Esophagus (tissue), 2 donors: ENCODE measurements at regions not wholly inside any gene's neighbourhood (a gene's known extent, or its start where the extent isn't known, plus 50 kb on each side); places are given as distances from the start of the nearest gene placed in this dataset.

ENCODE experiments used
- H3K27ac ChIP-seq, 2 donors: one replicate each; pipeline ENCODE4 v1.5.1; 2013; ENCODE audit warnings: low read depth in 2 of 2, mild to moderate bottlenecking in 2 of 2, inconsistent platforms in 1 of 2, low read length in 1 of 2, moderate library complexity in 1 of 2
- H3K27me3 ChIP-seq, 2 donors: one replicate each; pipeline ENCODE4 v1.6.1; 2013; ENCODE audit warnings: low read length in 2 of 2, control low read depth in 1 of 2, mild to moderate bottlenecking in 1 of 2; ENCODE audit not compliant: insufficient read depth in 2 of 2, control insufficient read depth in 1 of 2
- H3K36me3 ChIP-seq, 2 donors: one replicate each; pipeline ENCODE4 v1.6.1; 2013; ENCODE audit warnings: low read length in 1 of 2; ENCODE audit not compliant: control insufficient read depth in 2 of 2, insufficient read depth in 2 of 2
- H3K4me1 ChIP-seq, 2 donors: one replicate each; pipeline ENCODE4 v1.6.1; 2013; ENCODE audit warnings: low read length in 1 of 2; ENCODE audit not compliant: control insufficient read depth in 2 of 2, insufficient read depth in 2 of 2
- H3K4me3 ChIP-seq, 2 donors: one replicate each; pipeline ENCODE4 v1.5.1; 2013; ENCODE audit warnings: low read length in 2 of 2, mild to moderate bottlenecking in 2 of 2, low read depth in 1 of 2, moderate library complexity in 1 of 2
- H3K9me3 ChIP-seq, 2 donors: one replicate each; pipeline ENCODE4 v1.6.1; 2013; ENCODE audit warnings: mild to moderate bottlenecking in 2 of 2, low read depth in 1 of 2, low read length in 1 of 2, moderate library complexity in 1 of 2; ENCODE audit not compliant: control insufficient read depth in 2 of 2, insufficient read depth in 1 of 2
- WGBS, 2 donors: extraction: QIAGEN DNeasy Blood & Tissue Kit; methylation state at CpG; one replicate each; pipeline ENCODE4 v1.1.7; 2013; 5-methylcytosine and 5-hydroxymethylcytosine counted together
- donor health status: healthy with polysubstance abuse.
- donor health status: Bipolar disorder and iron deficiency.

DNA sequence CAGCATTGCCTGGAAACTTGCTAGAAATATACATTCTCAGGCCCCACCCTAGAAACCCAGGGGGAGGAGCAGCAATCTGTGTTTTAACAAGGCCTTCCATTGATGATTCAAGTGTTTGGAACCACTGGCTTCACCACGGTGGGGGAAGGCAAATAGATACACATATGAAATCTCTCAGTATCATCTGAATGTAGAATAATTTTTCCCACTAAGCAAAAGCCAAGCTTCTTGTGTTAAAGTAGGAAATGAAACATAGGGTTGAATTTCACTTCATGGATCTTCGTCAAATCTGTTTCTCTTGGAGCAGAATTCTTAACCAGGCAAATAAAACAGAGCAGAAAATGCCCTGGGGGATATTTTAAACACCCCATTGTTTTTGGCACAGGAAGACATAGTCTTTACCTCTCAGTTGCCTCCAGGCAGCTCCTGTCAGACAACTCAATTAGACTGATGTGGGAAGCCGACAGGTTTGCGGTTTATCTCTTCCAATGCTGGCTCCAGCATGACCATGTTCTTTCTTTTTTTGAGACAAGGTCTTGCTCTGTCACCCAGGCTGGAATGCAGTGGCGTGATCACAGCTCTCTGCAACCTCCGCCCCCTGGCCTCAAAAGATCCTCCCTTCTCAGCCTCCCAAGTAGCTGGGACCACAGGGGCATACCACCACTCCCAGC is 213.0 kb downstream of the FOXO1 start:
- 50 to 57% methylated on average over 6 of the region's 6 CpGs for WGBS, 2 donors
- no peaks in the 10 kb centered on the region for H3K36me3 ChIP-seq
- peak overlapping the region; percentile 36 to 43 for H3K27ac ChIP-seq
- H3K4me3 ChIP-seq, result no peak overlapping the region
- H3K9me3 ChIP-seq, result no peaks in the 10 kb centered on the region
- peaks cover 0 to 6% of the 10 kb centered on the region in 2 donors for H3K4me1 ChIP-seq
- no peaks in the 10 kb centered on the region for H3K27me3 ChIP-seq

DNA sequence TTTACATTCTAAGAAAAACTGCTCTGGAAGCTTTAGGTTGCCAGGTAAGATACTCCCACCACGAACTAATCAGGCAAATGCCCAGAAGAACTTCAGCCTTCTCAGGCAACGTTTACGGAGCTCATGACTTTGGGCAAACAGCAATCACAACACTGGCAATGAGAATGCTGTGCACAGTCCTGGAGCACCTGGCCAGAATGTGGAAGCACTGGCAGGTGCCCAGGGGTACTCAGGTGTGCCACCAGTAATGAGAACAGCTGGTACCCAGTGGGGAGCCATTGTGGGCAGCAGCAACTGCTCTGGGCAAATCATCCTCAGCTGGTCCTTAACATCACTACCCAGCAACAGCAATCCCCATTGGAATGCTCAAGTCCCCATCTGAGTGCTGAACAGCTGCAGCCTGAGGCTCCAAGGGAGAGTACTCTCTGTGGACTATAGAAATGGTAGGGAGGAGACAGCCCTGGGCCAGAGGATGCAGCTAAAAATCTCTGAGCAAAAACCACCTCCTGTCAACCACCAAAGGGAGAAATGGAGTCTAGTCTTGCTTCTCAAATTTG is 210.0 kb downstream of the FOXO1 start:
- Histone ChIP-seq H3K36me3 (no peaks in the 10 kb centered on the region), H3K27ac (no peak overlapping the region), H3K4me3 (no peak overlapping the region), H3K27me3 (no peaks in the 10 kb centered on the region), H3K4me1 (peaks cover 0 to 6% of the 10 kb centered on the region in 2 donors), H3K9me3 (no peaks in the 10 kb centered on the region)
- 41 to 58% methylated on average over 3 of the region's 3 CpGs for WGBS, 2 donors

DNA sequence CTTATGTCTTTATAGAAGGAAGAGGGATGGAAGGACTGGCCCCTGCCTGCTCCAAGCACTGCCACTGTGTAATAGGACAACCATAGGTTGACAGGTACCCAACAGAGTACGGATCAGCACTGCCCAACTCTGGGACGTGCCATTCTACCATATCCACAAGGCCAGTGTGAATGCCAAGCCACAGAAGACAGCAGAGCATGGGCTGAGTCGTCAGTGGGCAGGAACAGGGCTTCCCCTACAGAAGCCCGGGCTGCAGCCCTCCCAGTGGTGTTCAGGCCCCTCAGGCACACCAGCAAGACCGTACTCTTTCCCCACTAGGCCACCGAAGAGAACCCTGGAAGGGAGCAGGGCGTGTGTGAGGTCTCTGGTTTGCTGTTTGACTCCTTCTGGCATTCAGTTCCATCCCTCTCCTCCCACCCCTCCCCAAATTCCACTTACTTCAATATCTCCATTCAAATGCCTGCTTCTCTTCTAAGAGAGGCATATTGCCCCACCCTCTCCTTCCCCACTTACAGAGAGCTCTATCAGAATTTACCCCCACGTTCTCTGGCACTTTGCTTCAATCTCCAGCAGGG is 209.4 kb downstream of the FOXO1 start:
- no peaks in the 10 kb centered on the region for H3K27me3 ChIP-seq
- no peak overlapping the region for H3K4me3 ChIP-seq
- no peak overlapping the region for H3K27ac ChIP-seq
- WGBS, 2 donors, result 77 to 81% methylated on average over 8 of the region's 8 CpGs
- no peaks in the 10 kb centered on the region for H3K36me3 ChIP-seq
- H3K4me1 ChIP-seq, result peaks cover 0 to 6% of the 10 kb centered on the region in 2 donors
- H3K9me3 ChIP-seq, result no peaks in the 10 kb centered on the region

DNA sequence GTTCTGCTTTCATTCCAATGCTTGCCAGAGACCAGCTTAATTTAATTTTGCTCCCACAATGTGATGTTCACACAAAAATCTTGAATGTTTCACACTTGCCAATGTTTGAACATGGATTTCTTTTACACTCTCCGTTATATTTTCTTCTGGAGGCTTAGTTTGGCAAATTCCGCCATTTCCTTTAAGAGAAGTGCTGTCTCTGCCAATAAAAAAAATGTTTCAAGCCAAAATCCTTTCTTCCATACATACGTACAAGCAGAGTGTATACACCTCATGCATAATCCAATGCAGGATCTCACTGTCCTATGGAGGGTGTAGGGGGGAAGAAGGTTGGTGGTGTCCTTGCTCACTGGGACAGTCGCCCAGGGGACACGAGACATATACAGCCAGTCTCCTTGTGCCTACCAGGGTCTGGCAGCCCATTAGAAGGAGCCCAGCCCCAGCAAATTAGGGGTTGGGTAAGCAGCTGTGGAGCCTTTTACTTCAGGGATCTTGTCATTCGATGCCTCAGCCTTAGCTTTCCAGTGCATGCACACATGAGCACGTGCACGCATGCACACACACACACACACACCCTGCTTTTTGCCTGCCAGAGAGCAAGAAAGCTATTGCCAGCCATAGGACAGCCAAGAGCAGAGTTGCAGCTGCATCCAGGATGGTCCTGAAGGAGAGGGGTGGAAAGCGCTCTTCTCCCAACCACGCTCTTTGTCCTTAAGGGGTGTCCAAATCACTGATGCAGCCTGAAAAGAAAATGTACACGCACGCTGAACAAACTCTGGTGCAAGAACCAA is 208.3 kb downstream of the FOXO1 start:
- WGBS, 2 donors, result 80 to 82% methylated on average over 12 of the region's 12 CpGs
- H3K36me3 ChIP-seq, result no peaks in the 10 kb centered on the region
- H3K4me3 ChIP-seq, result no peak overlapping the region
- no peaks in the 10 kb centered on the region for H3K4me1 ChIP-seq
- no peaks in the 10 kb centered on the region for H3K27me3 ChIP-seq
- no peak overlapping the region for H3K27ac ChIP-seq
- H3K9me3 ChIP-seq, result no peaks in the 10 kb centered on the region

DNA sequence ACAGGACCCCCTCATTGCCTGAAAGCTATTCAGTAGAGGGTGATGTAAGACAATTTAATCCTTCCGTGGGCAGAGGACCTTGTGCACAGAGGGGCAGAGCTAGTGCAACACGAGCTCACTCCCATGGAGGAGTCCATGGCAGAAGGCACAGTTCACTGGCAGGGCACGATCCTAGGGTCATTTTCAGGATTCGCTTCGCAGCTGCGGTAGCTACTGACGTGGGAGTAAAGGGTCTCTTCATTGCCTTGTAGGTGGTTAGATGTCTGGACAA is 207.8 kb downstream of the FOXO1 start:
- no peaks in the 10 kb centered on the region for H3K36me3 ChIP-seq
- no peak overlapping the region for H3K27ac ChIP-seq
- no peak overlapping the region for H3K4me3 ChIP-seq
- WGBS, 2 donors, result 86 to 88% methylated on average over 7 of the region's 7 CpGs
- no peaks in the 10 kb centered on the region for H3K27me3 ChIP-seq
- no peaks in the 10 kb centered on the region for H3K4me1 ChIP-seq
- no peaks in the 10 kb centered on the region for H3K9me3 ChIP-seq

DNA sequence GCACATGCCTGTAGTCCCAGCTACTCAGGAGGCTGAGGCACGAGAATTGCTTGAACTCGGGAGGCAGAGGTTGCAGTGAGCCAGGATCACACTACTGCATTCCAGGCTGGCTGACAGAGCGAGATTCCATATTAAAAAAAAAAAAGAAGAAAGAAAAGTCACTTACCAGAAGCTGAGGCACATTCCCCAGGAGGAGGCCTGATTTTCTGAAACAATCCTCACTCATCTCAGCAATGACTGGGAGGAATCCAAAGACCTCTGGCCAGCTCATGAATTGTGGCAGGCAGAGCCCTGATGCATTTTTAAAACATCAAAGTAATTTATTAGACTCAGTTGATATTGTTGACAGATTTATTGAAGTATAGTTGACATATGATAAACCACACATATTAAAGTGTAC is 206.3 kb downstream of the FOXO1 start:
- Histone ChIP-seq H3K27me3 (no peaks in the 10 kb centered on the region), H3K27ac (no peak overlapping the region), H3K9me3 (no peaks in the 10 kb centered on the region), H3K36me3 (no peaks in the 10 kb centered on the region), H3K4me3 (no peak overlapping the region), H3K4me1 (no peaks in the 10 kb centered on the region)
- WGBS, 2 donors, result 81 to 89% methylated on average over 3 of the region's 3 CpGs

DNA sequence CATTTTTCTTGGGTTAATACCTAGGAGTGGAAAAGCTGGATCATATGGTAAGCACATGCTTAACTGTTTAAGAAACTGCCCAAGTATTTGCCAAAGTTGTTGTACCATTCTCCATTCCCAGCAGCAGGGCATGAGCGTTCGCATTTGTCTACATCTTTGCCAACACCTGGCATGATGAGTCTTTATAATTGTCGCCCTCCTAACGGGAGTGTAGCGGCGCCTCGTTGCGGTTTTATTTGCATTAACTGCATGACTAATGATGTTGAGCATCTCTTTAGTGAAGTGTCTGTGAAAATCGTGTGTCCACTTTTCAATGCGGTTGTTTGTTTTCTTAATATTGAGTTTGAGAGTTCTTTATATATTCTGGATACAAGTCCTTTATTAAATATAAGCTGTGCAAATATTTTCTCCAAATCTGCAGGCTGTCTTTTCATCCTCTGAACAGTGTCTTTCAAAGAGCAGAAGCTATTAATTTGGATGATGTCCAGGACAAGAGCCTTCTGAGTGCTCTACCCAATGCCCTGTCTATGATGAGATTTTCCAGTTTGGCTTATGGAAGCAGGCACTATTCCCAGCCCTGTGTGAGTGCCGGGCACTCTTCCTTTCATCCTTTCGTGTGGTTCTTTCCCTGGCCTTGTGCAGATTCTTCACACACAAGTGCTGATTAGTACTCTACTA is 202.0 kb downstream of the FOXO1 start:
- H3K4me1 ChIP-seq, result no peaks in the 10 kb centered on the region

DNA sequence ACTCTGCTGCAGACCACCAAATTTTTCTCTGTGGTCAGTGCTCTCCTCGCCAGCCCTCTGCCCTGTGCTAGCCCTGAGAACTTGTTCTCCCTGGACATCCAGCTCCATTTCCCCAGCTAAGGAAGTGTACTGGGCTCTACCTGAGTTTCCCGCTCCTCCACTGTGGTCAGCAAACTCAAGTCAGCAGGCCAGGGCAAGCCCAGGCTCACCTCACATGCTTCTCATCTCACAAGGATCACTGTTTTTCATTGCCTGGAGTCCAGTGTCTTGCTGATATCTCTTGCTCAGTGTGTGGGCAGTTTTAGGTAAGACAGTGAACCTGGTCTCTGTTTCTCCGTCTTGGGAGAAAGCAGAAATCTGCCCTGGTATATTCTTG is 201.4 kb downstream of the FOXO1 start:
- H3K27me3 ChIP-seq, result no peaks in the 10 kb centered on the region
- no peaks in the 10 kb centered on the region for H3K36me3 ChIP-seq
- no peaks in the 10 kb centered on the region for H3K9me3 ChIP-seq
- H3K27ac ChIP-seq, result no peak overlapping the region
- WGBS, 2 donors, result 95 to 96% methylated on average over 3 of the region's 3 CpGs
- no peak overlapping the region for H3K4me3 ChIP-seq
- no peaks in the 10 kb centered on the region for H3K4me1 ChIP-seq

More for the DNA sequence above, 202.0 kb downstream of the FOXO1 start:
- Histone ChIP-seq H3K9me3 (no peaks in the 10 kb centered on the region), H3K4me3 (no peak overlapping the region), H3K36me3 (no peaks in the 10 kb centered on the region), H3K27me3 (no peaks in the 10 kb centered on the region), H3K27ac (no peak overlapping the region)
- 72 to 83% methylated on average over 12 of the region's 12 CpGs for WGBS, 2 donors

DNA sequence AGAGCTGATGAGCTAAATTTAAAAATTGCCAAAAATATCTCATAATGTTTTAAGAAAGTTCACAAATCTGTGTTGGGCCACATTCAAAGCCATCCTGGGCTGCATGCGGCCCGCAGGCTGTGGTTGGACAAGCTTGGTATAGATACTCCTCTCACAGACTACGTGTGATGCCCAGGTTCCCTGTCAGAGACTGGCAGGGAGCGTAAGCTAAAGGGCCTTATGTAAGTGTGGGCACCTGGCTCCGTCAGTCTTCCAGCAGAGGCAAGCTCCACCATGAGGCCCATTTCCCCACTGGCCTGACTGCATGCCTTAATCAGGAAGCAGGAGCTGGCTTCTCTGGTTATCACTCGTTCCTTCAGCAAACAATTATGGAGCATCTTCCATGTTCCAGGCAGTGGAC is 200.2 kb downstream of the FOXO1 start:
- H3K36me3 ChIP-seq, result no peaks in the 10 kb centered on the region
- no peak overlapping the region for H3K4me3 ChIP-seq
- H3K4me1 ChIP-seq, result no peaks in the 10 kb centered on the region
- H3K27ac ChIP-seq, result no peak overlapping the region
- WGBS, 2 donors, result 96 to 97% methylated on average over 6 of the region's 6 CpGs
- no peaks in the 10 kb centered on the region for H3K27me3 ChIP-seq
- H3K9me3 ChIP-seq, result no peaks in the 10 kb centered on the region
